Neural crest cell (in vitro differentiated cells): ENCODE measurements at regions not wholly inside any gene's neighbourhood (a gene's known extent, or its start where the extent isn't known, plus 50 kb on each side); places are given as distances from the start of the nearest gene placed in this dataset.

ENCODE experiments used
- DNase-seq: peaks from one replicate; pipeline ENCODE4 v3.0.0; 2021; ENCODE audit warnings: low read depth, mixed read lengths, low spot score
- H3K27ac Mint-ChIP-seq: one replicate; pipeline ENCODE4 v1.8.0; 2021; ENCODE audit warnings: mild to moderate bottlenecking, mixed read lengths; ENCODE audit not compliant: unreplicated experiment
- H3K27me3 Mint-ChIP-seq: 2 replicates; pipeline ENCODE4 v1.8.0; 2021; ENCODE audit warnings: low read depth, mild to moderate bottlenecking, mixed read lengths
- H3K36me3 Mint-ChIP-seq: 2 replicates; pipeline ENCODE4 v1.8.0; 2021; ENCODE audit warnings: low read depth, mild to moderate bottlenecking, mixed read lengths
- H3K4me1 Mint-ChIP-seq: 2 replicates; pipeline ENCODE4 v1.8.0; 2021; ENCODE audit warnings: mixed read lengths
- H3K4me3 Mint-ChIP-seq: one replicate; pipeline ENCODE4 v1.8.0; 2021; ENCODE audit warnings: mild to moderate bottlenecking, mixed read lengths
- H3K9me3 Mint-ChIP-seq: 2 replicates; pipeline ENCODE4 v1.8.0; 2021; ENCODE audit warnings: mixed read lengths
- CTCF ChIP-seq: fragments of 200-600 bp; sonication (generic); conservative IDR thresholded peaks from 2 replicates; pipeline ENCODE4 v1.5.0; 2021; ENCODE audit warnings: antibody characterized with exemption, mild to moderate bottlenecking

- Mint-ChIP-seq H3K4me3 (no peak overlapping the region), H3K27ac (no peak overlapping the region), H3K27me3 (no peaks in the 10 kb centered on the region), H3K36me3 (no peaks in the 10 kb centered on the region), H3K9me3 (no peaks in the 10 kb centered on the region), H3K4me1 (peaks cover 7% of the 10 kb centered on the region)
- no peak for DNase-seq
- TF ChIP-seq CTCF, result no peak
Measured at GRCh38 chr7:96449094-96449493, 127.2 kb upstream of the SLC25A13 start.

GRCh38 chr7:96447109-96447645 lies 125.3 kb upstream of the SLC25A13 start:
- Mint-ChIP-seq H3K4me3 (no peak overlapping the region), H3K4me1 (peaks cover 7% of the 10 kb centered on the region), H3K27ac (no peak overlapping the region), H3K9me3 (no peaks in the 10 kb centered on the region), H3K36me3 (no peaks in the 10 kb centered on the region), H3K27me3 (no peaks in the 10 kb centered on the region)
- no peak for DNase-seq
- no peak for TF ChIP-seq CTCF

GRCh38 chr7:96441436-96442084 lies 119.7 kb upstream of the SLC25A13 start:
- Mint-ChIP-seq H3K36me3 (no peaks in the 10 kb centered on the region), H3K27me3 (no peaks in the 10 kb centered on the region), H3K27ac (no peak overlapping the region), H3K9me3 (peaks cover 5% of the 10 kb centered on the region), H3K4me1 (no peaks in the 10 kb centered on the region), H3K4me3 (no peak overlapping the region)
- no peak for DNase-seq
- TF ChIP-seq CTCF, result no peak

GRCh38 chr7:96440328-96440727 lies 118.4 kb upstream of the SLC25A13 start:
- Mint-ChIP-seq H3K36me3 (no peaks in the 10 kb centered on the region), H3K4me1 (no peaks in the 10 kb centered on the region), H3K27ac (no peak overlapping the region), H3K9me3 (peaks cover 5% of the 10 kb centered on the region), H3K27me3 (no peaks in the 10 kb centered on the region), H3K4me3 (no peak overlapping the region)
- no peak for TF ChIP-seq CTCF
- no peak for DNase-seq

GRCh38 chr7:96436880-96437279 lies 115.0 kb upstream of the SLC25A13 start:
- no peak for DNase-seq
- H3K27ac Mint-ChIP-seq, result no peak overlapping the region
- no peaks in the 10 kb centered on the region for H3K27me3 Mint-ChIP-seq
- TF ChIP-seq CTCF, result no peak
- H3K36me3 Mint-ChIP-seq, result no peaks in the 10 kb centered on the region
- H3K4me1 Mint-ChIP-seq, result no peaks in the 10 kb centered on the region
- H3K4me3 Mint-ChIP-seq, result no peak overlapping the region
- H3K9me3 Mint-ChIP-seq, result peaks cover 11% of the 10 kb centered on the region
